ENCODE measurements at regions not wholly inside any gene's neighbourhood (a gene's known extent, or its start where the extent isn't known, plus 50 kb on each side); places are given as distances from the start of the nearest gene placed in this dataset.

GRCh38 chr6:15790116-15790515, 127.3 kb upstream of the DTNBP1 start:
- TF ChIP-seq CTCF (IDR thresholded peaks at IDR 0.05) (no peak), POLR2A (IDR thresholded peaks at IDR 0.05) (no peak), POLR2AphosphoS5 (IDR thresholded peaks at IDR 0.05) (no peak)

All from prostate gland (tissue), 2 donors.